SK-N-SH (cell line): ENCODE measurements at regions not wholly inside any gene's neighbourhood (a gene's known extent, or its start where the extent isn't known, plus 50 kb on each side); places are given as distances from the start of the nearest gene placed in this dataset.

Experiments used
- CTCF ChIA-PET: fragments of 300-600, 350-600 bp; formaldehyde crosslinking; extraction: SDS; loops from one replicate; lab custom pipeline; 2021; lab: Yijun Ruan, JAX
- POLR2A ChIA-PET: fragments of 350-600 bp; sonication (Branson Sonifier 250); formaldehyde crosslinking; extraction: SDS; loops from one replicate; lab custom pipeline; 2020; ENCODE audit warnings: antibody characterized with exemption, inconsistent platforms; lab: Yijun Ruan, JAX
- DNase-seq: peaks from one replicate; pipeline ENCODE4 v3.0.0; 2012
- H2AFZ ChIP-seq: fragments of 200-600 bp; sonication (generic); 2 replicates; pipeline ENCODE4 v1.8.1; 2016; ENCODE audit warnings: antibody characterized with exemption, mild to moderate bottlenecking, low read depth
- H3F3A ChIP-seq: fragments of 200-600 bp; sonication (generic); replicated peaks from 2 replicates; pipeline ENCODE3; 2016; ENCODE audit warnings: antibody characterized with exemption, mild to moderate bottlenecking; ENCODE audit not compliant: insufficient read depth
- H3K27ac ChIP-seq, 2 experiments: fragments of 200-500 bp in 1 of 2; fragments of 200-600 bp in 1 of 2; sonication (Bioruptor generic) in 1 of 2; sonication (generic), shearing (Covaris generic) in 1 of 2; 2 replicates each; pipeline versions ENCODE4 v1.5.1 to v1.6.1; 2014 to 2016; ENCODE audit warnings: low read depth in 2 of 2, inconsistent platforms in 1 of 2, low read length in 1 of 2, mild to moderate bottlenecking in 1 of 2, mixed read lengths in 1 of 2
- H3K27me3 ChIP-seq: fragments of 200-600 bp; sonication (generic), shearing (Covaris generic); 2 replicates; pipeline ENCODE4 v1.6.1; 2016; ENCODE audit warnings: mixed run types; ENCODE audit not compliant: insufficient read depth
- H3K36me3 ChIP-seq, 2 experiments: fragments of 200-500 bp in 1 of 2; fragments of 200-600 bp in 1 of 2; sonication (Bioruptor generic) in 1 of 2; sonication (generic) in 1 of 2; replicated peaks in 1 of 2; 2 replicates each; pipeline versions ENCODE3 to v1.5.1; 2014 to 2016; ENCODE audit warnings: low read length in 1 of 2, mild to moderate bottlenecking in 1 of 2; ENCODE audit not compliant: insufficient read depth in 2 of 2, control insufficient read depth in 1 of 2
- H3K4me1 ChIP-seq, 2 experiments: fragments of 200-500 bp in 1 of 2; fragments of 200-600 bp in 1 of 2; sonication (Bioruptor generic) in 1 of 2; sonication (generic), shearing (Covaris generic) in 1 of 2; 2 replicates each; pipeline versions ENCODE4 v1.5.1 to v1.6.1; 2014 to 2016; ENCODE audit warnings: low read depth in 1 of 2, low read length in 1 of 2, mixed run types in 1 of 2; ENCODE audit not compliant: insufficient read depth in 2 of 2, control insufficient read depth in 1 of 2
- H3K4me2 ChIP-seq: fragments of 200-600 bp; sonication (generic), shearing (Covaris generic); 2 replicates; pipeline ENCODE4 v1.6.1; 2017; ENCODE audit warnings: mixed run types
- H3K4me3 ChIP-seq, 2 experiments: fragments of 200-500 bp in 1 of 2; fragments of 200-600 bp in 1 of 2; sonication (Bioruptor generic) in 1 of 2; sonication (generic), shearing (Covaris generic) in 1 of 2; 2 replicates each; pipeline versions ENCODE4 v1.5.1 to v1.8.1; 2014 to 2016; ENCODE audit warnings: low read depth in 2 of 2, inconsistent platforms in 1 of 2, low read length in 1 of 2, mild to moderate bottlenecking in 1 of 2, mixed read lengths in 1 of 2, moderate library complexity in 1 of 2
- H3K79me2 ChIP-seq: fragments of 200-600 bp; sonication (generic); 2 replicates; pipeline ENCODE4 v1.8.1; 2017; ENCODE audit warnings: mild to moderate bottlenecking; ENCODE audit not compliant: insufficient read depth
- H3K9ac ChIP-seq: fragments of 200-600 bp; sonication (generic); 2 replicates; pipeline ENCODE4 v1.6.1; 2017; ENCODE audit warnings: mixed run types
- H3K9me2 ChIP-seq: fragments of 200-600 bp; sonication (generic); 2 replicates; pipeline ENCODE4 v1.6.1; 2017; ENCODE audit warnings: mixed run types
- H3K9me3 ChIP-seq: fragments of 200-600 bp; sonication (generic); 2 replicates; pipeline ENCODE4 v1.6.1; 2017; ENCODE audit warnings: mixed run types, mild to moderate bottlenecking, moderate library complexity
- H4K20me1 ChIP-seq: fragments of 200-600 bp; sonication (generic); 2 replicates; pipeline ENCODE4 v1.6.1; 2017; ENCODE audit warnings: mild to moderate bottlenecking, mixed run types; ENCODE audit not compliant: insufficient read depth
- ELF1 ChIP-seq: IDR thresholded peaks from 2 replicates; pipeline ENCODE4 v1.4.0; 2012
- EZH2phosphoT487 ChIP-seq: fragments of 200-600 bp; sonication (generic); IDR thresholded peaks from 2 replicates; pipeline ENCODE4 v1.6.1; 2017; ENCODE audit warnings: low read depth, mixed run types, mild to moderate bottlenecking, antibody characterized with exemption, moderate library complexity, borderline replicate concordance
- FOSL2 ChIP-seq: IDR thresholded peaks from 2 replicates; pipeline ENCODE4 v1.4.0; 2012; ENCODE audit warnings: low read depth, mild to moderate bottlenecking, moderate library complexity, borderline replicate concordance
- FOXJ3 ChIP-seq: sonication (generic); formaldehyde crosslinking; IDR thresholded peaks from 2 replicates; pipeline ENCODE4 v1.5.1; 2020; ENCODE audit warnings: mild to moderate bottlenecking, missing genetic modification reagents
- GABPA ChIP-seq: IDR thresholded peaks from 2 replicates; pipeline ENCODE4 v1.4.0; 2012; ENCODE audit warnings: low read depth, mild to moderate bottlenecking
- GATA2 ChIP-seq: sonication (generic); formaldehyde crosslinking; IDR thresholded peaks from 2 replicates; pipeline ENCODE4 v1.5.0; 2020; ENCODE audit warnings: mild to moderate bottlenecking, missing genetic modification reagents
- JUND ChIP-seq: IDR thresholded peaks from 2 replicates; pipeline ENCODE4 v1.4.0; 2012
- NRF1 ChIP-seq: IDR thresholded peaks from 2 replicates; pipeline ENCODE4 v1.6.1; 2012; ENCODE audit warnings: low read depth, mild to moderate bottlenecking, low read length
- PBX3 ChIP-seq: IDR thresholded peaks from 2 replicates; pipeline ENCODE4; 2012
- RAD21 ChIP-seq: IDR thresholded peaks from 2 replicates; pipeline ENCODE4 v1.6.1; 2012; ENCODE audit warnings: mild to moderate bottlenecking, low read length
- RCOR1 ChIP-seq: fragments of 150-350 bp; IDR thresholded peaks from 2 replicates; pipeline ENCODE4 v1.6.1; 2017; ENCODE audit warnings: antibody characterized with exemption, low read length
- RXRA ChIP-seq: IDR thresholded peaks from 2 replicates; pipeline ENCODE4 v1.4.0; 2012; ENCODE audit warnings: low read depth, mild to moderate bottlenecking, borderline replicate concordance
- TCF12 ChIP-seq: IDR thresholded peaks from 2 replicates; pipeline ENCODE4 v1.4.0; 2012
- WGBS: methylation state at CpG from one replicate; pipeline ENCODE4 v1.1.6; 2017; ENCODE audit warnings: low lambda C conversion rate; 5-methylcytosine and 5-hydroxymethylcytosine counted together
- TF ChIP-seq, protein P1 (sequence below): fragments of 150-350 bp; IDR thresholded peaks from 2 replicates; pipeline ENCODE4 v1.6.1; 2017; ENCODE audit warnings: antibody characterized with exemption, low read length, low read depth, borderline replicate concordance
- TF ChIP-seq, protein P2 (sequence below): fragments of 150-350 bp; IDR thresholded peaks from 2 replicates; pipeline ENCODE4 v1.6.1; 2016; ENCODE audit warnings: mild to moderate bottlenecking, low read depth, low read length
- TF ChIP-seq, protein P3 (sequence below): IDR thresholded peaks from 2 replicates; pipeline ENCODE4 v1.4.0; 2012; ENCODE audit warnings: low read depth, borderline replicate concordance
- TF ChIP-seq, protein P4 (sequence below): IDR thresholded peaks from 2 replicates; pipeline ENCODE4 v1.4.0; 2012; ENCODE audit warnings: low read depth

DNA sequence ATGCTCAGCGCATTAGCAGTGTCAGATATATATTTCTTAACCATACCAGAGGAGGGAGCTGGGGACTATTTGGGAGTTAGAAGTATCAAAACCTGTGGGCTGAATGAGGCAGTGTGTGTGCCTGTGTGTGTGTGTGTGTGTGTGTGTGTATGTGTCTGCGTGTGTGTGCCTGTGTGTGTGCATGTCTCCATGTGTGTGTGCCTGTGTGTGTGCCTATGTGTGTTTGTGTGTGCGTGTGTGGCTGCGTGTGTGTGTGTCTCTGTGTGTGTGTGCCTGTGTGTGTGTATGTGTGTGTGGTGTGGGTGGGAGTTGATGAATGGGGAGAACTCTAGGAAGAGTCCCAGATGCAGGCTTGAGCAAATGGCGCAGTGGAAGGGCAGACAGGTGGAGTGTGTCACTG lies 92.9 kb downstream of the PAX1 start:
- Histone ChIP-seq H2AFZ (no peak overlapping the region), H3K9me2 (no peaks in the 10 kb centered on the region), H3K27me3 (no peaks in the 10 kb centered on the region), H3K9me3 (no peaks in the 10 kb centered on the region), H3K36me3 (no peaks in the 10 kb centered on the region), H4K20me1 (no peaks in the 10 kb centered on the region), H3K4me1 (no peaks in the 10 kb centered on the region), H3K79me2 (no peaks in the 10 kb centered on the region), H3F3A (no peaks in the 10 kb centered on the region), H3K27ac (no peak overlapping the region), H3K4me3 (no peak overlapping the region), H3K9ac (no peak overlapping the region), H3K4me2 (no peak overlapping the region)
- CTCF ChIA-PET: no interaction called here
- no peak for DNase-seq
- 12% methylated on average over 5 of the region's 5 CpGs for WGBS
- POLR2A ChIA-PET: no interaction called here
- TF ChIP-seq, protein P1, sequence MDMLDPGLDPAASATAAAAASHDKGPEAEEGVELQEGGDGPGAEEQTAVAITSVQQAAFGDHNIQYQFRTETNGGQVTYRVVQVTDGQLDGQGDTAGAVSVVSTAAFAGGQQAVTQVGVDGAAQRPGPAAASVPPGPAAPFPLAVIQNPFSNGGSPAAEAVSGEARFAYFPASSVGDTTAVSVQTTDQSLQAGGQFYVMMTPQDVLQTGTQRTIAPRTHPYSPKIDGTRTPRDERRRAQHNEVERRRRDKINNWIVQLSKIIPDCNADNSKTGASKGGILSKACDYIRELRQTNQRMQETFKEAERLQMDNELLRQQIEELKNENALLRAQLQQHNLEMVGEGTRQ: no peak
- TF ChIP-seq GABPA (no peak), FOXJ3 (CRISPR knock-in tag) (no peak), EZH2phosphoT487 (no peak), FOSL2 (no peak), RAD21 (no peak), ELF1 (no peak), JUND (no peak), NRF1 (no peak), RXRA (no peak), PBX3 (no peak), RCOR1 (no peak), TCF12 (no peak), GATA2 (CRISPR knock-in tag) (no peak)
- TF ChIP-seq, protein P2, sequence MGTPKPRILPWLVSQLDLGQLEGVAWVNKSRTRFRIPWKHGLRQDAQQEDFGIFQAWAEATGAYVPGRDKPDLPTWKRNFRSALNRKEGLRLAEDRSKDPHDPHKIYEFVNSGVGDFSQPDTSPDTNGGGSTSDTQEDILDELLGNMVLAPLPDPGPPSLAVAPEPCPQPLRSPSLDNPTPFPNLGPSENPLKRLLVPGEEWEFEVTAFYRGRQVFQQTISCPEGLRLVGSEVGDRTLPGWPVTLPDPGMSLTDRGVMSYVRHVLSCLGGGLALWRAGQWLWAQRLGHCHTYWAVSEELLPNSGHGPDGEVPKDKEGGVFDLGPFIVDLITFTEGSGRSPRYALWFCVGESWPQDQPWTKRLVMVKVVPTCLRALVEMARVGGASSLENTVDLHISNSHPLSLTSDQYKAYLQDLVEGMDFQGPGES: no peak
- TF ChIP-seq, protein P3, sequence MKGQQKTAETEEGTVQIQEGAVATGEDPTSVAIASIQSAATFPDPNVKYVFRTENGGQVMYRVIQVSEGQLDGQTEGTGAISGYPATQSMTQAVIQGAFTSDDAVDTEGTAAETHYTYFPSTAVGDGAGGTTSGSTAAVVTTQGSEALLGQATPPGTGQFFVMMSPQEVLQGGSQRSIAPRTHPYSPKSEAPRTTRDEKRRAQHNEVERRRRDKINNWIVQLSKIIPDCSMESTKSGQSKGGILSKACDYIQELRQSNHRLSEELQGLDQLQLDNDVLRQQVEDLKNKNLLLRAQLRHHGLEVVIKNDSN: no peak
- TF ChIP-seq, protein P4, sequence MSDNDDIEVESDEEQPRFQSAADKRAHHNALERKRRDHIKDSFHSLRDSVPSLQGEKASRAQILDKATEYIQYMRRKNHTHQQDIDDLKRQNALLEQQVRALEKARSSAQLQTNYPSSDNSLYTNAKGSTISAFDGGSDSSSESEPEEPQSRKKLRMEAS: no peak
